ENCODE measurements at regions not wholly inside any gene's neighbourhood (a gene's known extent, or its start where the extent isn't known, plus 50 kb on each side); places are given as distances from the start of the nearest gene placed in this dataset.

DNA sequence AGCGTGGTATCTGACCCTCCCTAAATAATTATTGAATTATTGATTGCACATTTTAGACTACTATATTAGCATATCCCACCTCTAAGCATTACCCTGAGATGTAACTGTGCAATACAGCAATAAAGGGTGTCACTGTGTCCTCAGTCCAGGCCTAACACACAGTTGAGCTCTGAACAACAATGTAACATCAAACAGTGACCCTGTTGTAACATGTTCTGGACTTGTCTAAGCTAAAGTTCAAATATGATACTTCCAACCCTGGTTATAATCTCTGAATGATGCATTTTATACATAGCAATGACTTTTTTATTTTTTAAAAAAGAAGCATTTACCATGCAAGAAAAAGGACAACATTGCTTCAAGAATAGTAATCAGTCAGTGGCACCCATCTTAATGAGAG lies 61.6 kb upstream of the DMD start:
- TF ChIP-seq CTCF (IDR thresholded peaks at IDR 0.05 in 8 of 11, conservative IDR thresholded peaks at IDR 0.05 in 3 of 11) (no peak), POLR2A (IDR thresholded peaks at IDR 0.05) (no peak), POLR2AphosphoS5 (IDR thresholded peaks at IDR 0.05) (no peak)

Measured in spleen (tissue), 7 donors.